CD1c-positive myeloid dendritic cell (primary cell): ENCODE measurements at regions not wholly inside any gene's neighbourhood (a gene's known extent, or its start where the extent isn't known, plus 50 kb on each side); places are given as distances from the start of the nearest gene placed in this dataset.

Experiments used
- DNase-seq: peaks from one replicate; pipeline ENCODE4 v3.0.0-alpha.2; 2016; ENCODE audit errors: extremely low spot score

GRCh38 chr13:105452895-105453294 is 1082.6 kb downstream of the EFNB2 start:
- no peak for DNase-seq

GRCh38 chr13:105450784-105451183 is 1084.7 kb downstream of the EFNB2 start:
- DNase-seq, result no peak

- DNase-seq, result no peak
These were observed 1086.7 kb downstream of the EFNB2 start for GRCh38 chr13:105448811-105449210.

GRCh38 chr13:105446197-105446596 is 1089.3 kb downstream of the EFNB2 start:
- DNase-seq, result no peak

GRCh38 chr13:105445796-105446195 is 1089.7 kb downstream of the EFNB2 start:
- DNase-seq, result no peak

GRCh38 chr13:105442949-105443699 is 1092.3 kb downstream of the EFNB2 start:
- no peak for DNase-seq

- no peak for DNase-seq
These were observed 1093.4 kb downstream of the EFNB2 start for GRCh38 chr13:105442040-105442439.

- no peak for DNase-seq
These were observed 1094.3 kb downstream of the EFNB2 start for GRCh38 chr13:105441051-105441750.

- DNase-seq, result no peak
These were observed 1098.5 kb downstream of the EFNB2 start for GRCh38 chr13:105436943-105437342.

- no peak for DNase-seq
These were observed 1103.0 kb downstream of the EFNB2 start for GRCh38 chr13:105432438-105432837.

GRCh38 chr13:105428811-105429210 is 1106.7 kb downstream of the EFNB2 start:
- no peak for DNase-seq

GRCh38 chr13:105426441-105426840 is 1109.0 kb downstream of the EFNB2 start:
- DNase-seq, result no peak

- no peak for DNase-seq
These were observed 1120.8 kb downstream of the EFNB2 start for GRCh38 chr13:105414639-105415038.

- no peak for DNase-seq
These were observed 1123.3 kb downstream of the EFNB2 start for GRCh38 chr13:105412171-105412570.

GRCh38 chr13:105410602-105411001 is 1124.9 kb downstream of the EFNB2 start:
- DNase-seq, result peak; percentile 10

GRCh38 chr13:105406551-105406950 is 1128.9 kb downstream of the EFNB2 start:
- DNase-seq, result no peak

GRCh38 chr13:105403086-105403485 is 1132.4 kb downstream of the EFNB2 start:
- DNase-seq, result no peak

- no peak for DNase-seq
These were observed 1140.4 kb downstream of the EFNB2 start for GRCh38 chr13:105395041-105395440.

- DNase-seq, result no peak
These were observed 1146.1 kb downstream of the EFNB2 start for GRCh38 chr13:105389373-105389772.

GRCh38 chr13:105377452-105377851 is 1158.0 kb downstream of the EFNB2 start:
- no peak for DNase-seq

- no peak for DNase-seq
These were observed 1165.3 kb downstream of the EFNB2 start for GRCh38 chr13:105370011-105370650.

- no peak for DNase-seq
These were observed 1166.7 kb downstream of the EFNB2 start for GRCh38 chr13:105368781-105369180.

GRCh38 chr13:105365831-105366230 is 1169.6 kb downstream of the EFNB2 start:
- no peak for DNase-seq
